WTC11 (cell line): ENCODE measurements at regions not wholly inside any gene's neighbourhood (a gene's known extent, or its start where the extent isn't known, plus 50 kb on each side); places are given as distances from the start of the nearest gene placed in this dataset.

Experiments used
- ATF2 ChIP-seq: sonication (generic); formaldehyde crosslinking; IDR thresholded peaks from 2 replicates; pipeline ENCODE4 v1.8.1; 2022; ENCODE audit warnings: low read depth, missing genetic modification reagents, borderline replicate concordance
- CDX4 ChIP-seq: fragments of 250-450 bp; sonication (Bioruptor Pico); IDR thresholded peaks from 2 replicates; pipeline ENCODE4 v1.9.0; 2021; ENCODE audit warnings: moderate library complexity, mild to moderate bottlenecking, inconsistent platforms, borderline replicate concordance
- CTCF ChIP-seq: fragments of 200-600 bp; IDR thresholded peaks from 2 replicates; pipeline ENCODE4 v1.8.0; 2022; ENCODE audit warnings: antibody characterized with exemption
- ESRRA ChIP-seq: sonication (generic); formaldehyde crosslinking; IDR thresholded peaks from 2 replicates; pipeline ENCODE4 v1.8.1; 2022; ENCODE audit warnings: mild to moderate bottlenecking, missing genetic modification reagents, borderline replicate concordance
- MAX ChIP-seq: sonication (generic); formaldehyde crosslinking; IDR thresholded peaks from 2 replicates; pipeline ENCODE4 v1.8.0; 2022; ENCODE audit warnings: mild to moderate bottlenecking, missing genetic modification reagents
- SMAD3 ChIP-seq: sonication (generic); formaldehyde crosslinking; IDR thresholded peaks from 2 replicates; pipeline ENCODE4 v1.8.0; 2022; ENCODE audit warnings: missing genetic modification reagents, mild to moderate bottlenecking, borderline replicate concordance

- no peak for TF ChIP-seq ESRRA (CRISPR knock-in tag)
- no peak for TF ChIP-seq CTCF
- no peak for TF ChIP-seq ATF2 (CRISPR knock-in tag)
- no peak for TF ChIP-seq CDX4 (CRISPR knock-in tag)
- TF ChIP-seq MAX (CRISPR knock-in tag) = no peak
- TF ChIP-seq SMAD3 = no peak
Measured at GRCh38 chr2:238743243-238744065, 104.4 kb upstream of the TWIST2 start.
